ENCODE measurements at regions not wholly inside any gene's neighbourhood (a gene's known extent, or its start where the extent isn't known, plus 50 kb on each side); places are given as distances from the start of the nearest gene placed in this dataset.
"Not testable (repeated sequence)": the region's sequence is repeated elsewhere in the genome, so short reads cannot be mapped to it uniquely, and the experiment has no call there.

DNA sequence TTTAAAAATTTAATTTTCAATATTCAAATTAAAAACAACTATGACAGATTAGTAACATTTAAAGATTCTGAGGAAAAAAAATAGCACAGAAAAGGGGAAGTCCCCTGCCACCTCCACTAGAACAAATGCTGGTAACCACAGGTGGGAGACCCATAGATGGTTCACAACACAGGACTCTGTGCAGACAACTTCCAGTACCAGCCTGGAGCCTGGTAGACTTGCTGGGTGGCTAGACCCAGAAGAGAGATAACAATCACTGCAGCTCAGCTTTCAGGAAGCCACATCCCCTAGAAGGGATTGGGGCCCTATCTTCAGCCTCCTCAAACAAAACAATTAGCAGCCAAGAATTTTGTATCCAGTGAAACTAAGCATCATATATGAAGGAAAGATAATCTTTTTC, 179.6 kb upstream of the RND3 start:
- DNase-seq (ENCODE audit: low spot score): not testable (repeated sequence)

DNA sequence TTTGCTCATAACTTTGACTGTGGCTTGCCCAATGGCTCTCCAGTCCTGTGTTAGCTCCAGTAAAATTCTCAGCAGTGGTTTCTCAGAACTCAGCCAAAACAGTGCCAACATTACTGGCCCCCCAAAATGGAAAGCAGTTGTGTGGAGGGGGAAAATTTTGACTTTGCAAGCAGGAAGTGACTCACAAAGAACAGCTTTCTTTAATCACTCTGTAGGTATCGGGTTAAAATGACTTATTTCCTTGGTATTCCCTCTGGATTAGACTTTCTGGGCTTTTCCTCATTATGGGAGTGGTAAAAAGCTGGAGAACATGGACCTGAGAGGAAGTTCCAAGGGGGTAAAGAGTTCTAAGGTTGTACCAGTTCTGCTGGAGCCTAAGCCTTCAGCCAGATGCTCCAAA, 175.7 kb upstream of the RND3 start:
- no peak for DNase-seq (ENCODE audit: low spot score)

DNA sequence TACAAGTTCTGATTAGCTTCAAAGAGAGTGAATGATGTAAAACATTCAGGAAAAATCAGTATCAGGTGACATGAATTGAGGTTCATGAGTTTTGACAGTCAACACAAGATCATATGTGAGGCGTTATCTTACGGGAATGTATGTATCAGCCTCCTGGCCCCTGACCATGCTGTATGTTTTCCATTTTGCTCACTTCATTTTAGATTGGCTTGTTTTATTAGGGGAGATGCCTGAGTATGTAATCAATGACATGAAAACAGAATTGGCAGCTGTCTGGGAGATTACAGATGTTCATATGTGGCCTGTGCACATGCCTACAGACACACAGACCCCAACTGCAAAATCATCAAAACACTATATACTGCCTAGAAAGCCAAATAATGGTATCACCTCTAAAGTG, 168.5 kb upstream of the RND3 start:
- DNase-seq (ENCODE audit: low spot score): no peak

DNA sequence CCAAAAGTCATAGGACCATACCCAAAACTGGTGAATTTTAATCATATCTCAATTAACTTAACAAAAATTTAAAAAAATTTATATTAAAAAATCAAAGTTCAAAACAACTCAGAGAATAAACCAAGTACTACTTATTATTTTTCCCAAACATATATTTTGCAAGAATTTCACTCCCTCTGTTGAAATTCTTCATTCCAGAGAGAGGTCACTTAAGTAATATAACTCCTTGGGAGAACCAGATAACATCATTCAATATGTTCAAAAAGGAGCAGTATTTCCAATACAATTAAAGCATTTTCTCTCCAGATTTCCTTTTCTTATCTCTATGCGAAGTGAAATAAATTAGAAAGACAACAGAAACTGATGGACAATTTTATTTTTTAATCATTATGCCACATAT, 165.9 kb upstream of the RND3 start:
- no peak for DNase-seq (ENCODE audit: low spot score)

DNA sequence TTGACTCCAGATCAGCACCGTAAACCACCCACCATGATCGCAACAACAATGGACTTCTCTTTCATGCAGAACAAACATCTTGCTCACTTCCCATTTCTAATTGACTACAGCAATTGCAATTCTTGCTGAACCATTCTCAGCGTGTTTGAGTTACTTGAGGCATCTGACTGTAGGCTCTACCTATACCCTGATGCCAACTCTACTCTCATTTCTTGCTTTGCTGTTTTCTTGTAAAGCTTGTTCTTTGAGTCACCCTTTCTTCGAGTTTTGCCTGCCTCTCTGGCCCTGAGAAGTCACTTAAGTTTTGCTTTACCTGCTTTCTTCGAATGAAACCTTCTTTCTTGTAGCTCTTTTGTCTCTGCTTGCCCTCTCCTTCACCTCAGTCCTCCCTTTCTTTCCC, 160.5 kb upstream of the RND3 start:
- no peak for DNase-seq (ENCODE audit: low spot score)

DNA sequence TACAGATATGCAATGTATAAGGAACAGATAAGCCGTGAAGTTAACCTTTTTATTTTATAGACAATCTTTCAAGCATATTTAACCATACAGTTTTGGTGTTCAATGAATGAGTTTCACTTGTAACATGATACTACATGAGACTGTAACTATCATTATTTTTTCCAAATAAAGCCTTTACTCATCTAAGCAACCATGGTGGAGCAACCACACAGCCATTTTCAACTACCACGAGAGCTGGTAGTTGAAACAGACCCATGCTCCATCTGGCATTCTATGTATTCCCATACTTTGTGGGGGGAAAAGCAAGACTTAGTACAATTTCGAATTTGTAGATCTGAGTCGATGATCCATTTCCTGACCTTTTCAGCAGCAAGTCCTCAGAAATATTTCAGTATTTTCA, 159.3 kb upstream of the RND3 start:
- DNase-seq (ENCODE audit: low spot score): no peak

DNA sequence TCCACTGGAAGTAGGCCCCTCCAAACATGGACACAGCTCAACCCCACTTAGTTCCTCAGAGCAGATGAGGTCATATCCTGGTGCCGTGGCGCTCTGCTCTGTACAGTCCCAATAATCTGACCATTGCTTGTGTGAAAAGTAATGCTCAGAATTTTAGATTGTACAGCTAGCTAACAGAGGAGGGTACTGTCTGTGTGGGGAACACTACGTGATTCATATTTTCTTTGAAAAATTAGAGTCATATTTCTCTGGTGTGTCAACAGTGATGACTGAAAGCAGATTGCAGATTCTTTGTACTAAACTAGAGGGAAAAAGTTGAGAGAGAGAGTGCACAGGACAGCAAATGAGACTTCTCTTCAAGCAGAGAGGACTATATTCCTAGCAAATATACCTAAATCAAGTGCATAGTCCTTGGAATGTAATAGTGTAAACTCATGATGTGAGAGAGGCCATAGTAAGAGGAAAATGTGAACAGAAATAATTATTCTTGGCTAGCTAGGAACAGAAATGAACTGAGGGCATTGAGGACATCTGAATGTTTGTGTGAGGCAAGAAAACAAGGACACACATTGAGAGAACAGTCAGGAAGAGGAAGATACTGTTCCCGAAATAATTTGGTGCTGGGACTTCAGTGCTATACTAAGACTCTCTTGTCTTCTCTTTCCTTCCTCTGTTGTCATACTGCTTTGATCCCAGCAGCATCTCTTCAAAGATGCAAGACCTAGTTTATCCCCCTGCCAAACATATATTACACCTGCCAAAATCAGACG, 157.0 kb upstream of the RND3 start:
- no peak for DNase-seq (ENCODE audit: low spot score)

DNA sequence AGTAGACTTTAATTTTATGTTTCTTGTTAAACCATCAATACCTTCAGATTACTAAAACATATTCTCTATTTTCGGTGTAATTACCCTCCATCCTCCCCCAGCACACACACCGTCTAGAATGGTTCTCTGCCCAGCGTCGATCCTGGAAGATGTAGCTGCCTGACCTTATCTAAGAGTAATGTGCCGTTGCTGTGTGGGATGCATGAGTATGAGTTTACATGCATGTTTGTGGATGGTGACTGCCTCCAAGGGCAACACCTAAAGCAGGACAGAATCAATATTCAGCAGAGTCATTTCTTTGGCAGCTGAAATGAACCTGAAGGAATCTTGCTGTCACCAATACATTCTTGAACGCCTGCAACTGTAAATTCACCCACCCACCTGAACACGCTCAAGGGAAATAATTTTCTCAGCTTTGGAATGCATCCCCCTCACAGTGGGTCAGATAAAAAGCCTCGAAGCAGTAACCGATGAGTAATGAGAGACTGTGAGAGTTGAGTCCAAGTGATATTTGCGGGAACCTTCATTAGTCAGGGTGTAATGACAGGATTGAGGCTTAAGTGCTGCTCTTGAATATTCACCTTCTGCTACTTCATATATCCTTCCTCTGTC, 155.8 kb upstream of the RND3 start:
- no peak for DNase-seq (ENCODE audit: low spot score)

DNA sequence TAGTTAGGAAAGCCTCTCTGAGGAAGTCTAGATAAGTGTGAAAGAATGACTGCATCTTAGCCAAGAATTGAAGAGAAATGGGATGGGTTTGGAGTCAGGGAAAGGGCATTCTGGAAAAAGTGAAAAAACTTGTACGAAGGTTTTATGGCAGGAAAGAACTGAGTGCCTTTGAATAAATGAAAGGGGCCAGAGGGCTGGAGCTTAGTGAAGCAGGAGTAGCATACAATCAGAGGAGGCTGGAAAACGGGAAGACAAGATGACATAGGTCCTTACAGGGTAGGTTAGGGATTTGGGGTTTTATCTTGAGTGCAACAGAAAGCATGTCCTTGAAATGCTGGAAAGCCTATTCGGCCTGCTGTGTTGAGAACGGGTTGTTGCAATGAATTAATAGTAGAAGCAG, 152.6 kb upstream of the RND3 start:
- no peak for DNase-seq (ENCODE audit: low spot score)

DNA sequence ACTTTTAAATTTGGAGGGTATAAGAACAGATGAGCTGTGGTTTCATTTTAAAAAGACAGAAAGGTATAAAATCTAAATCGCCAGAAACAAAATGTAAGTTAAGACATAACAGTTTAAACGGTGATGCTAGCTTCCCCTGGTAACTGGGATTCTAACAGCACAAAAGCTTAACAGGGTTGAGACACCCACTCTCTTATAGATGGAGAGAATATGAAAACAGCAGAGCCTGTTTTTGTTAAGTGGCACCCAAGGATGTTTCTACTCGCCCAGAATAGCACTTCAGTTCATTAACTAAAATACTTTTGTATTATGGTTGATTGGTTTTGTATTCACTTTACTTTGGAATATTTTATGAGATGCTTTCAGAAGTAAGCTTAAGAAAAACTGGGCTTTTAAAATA, 151.9 kb upstream of the RND3 start:
- no peak for DNase-seq (ENCODE audit: low spot score)

DNA sequence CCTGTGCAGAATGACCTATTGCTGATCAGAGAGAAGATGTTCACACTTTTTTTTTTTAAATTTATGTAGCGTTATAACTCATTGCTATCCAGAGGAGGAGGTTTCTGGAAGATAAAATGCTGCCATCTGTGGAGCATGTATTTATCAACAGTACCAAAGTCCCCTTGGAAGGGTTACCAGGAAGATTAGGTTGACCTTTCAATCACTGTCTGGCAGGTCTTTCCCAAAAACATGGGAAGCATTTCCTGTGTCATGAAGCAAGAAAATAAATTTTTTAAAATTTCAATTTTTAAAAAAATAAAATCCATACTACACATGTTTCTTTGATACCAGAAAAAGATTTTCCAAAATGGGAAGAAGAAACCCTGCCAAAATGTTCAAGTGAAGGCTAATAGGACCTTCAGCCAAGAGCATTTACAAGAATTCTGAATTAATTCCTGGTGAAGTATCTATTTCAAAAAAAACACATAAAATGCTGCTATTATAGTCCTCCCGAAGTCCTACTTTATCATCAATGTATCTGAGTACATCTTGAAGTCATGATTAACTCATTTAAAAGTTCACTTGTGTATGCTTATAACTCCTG, 143.9 kb upstream of the RND3 start:
- no peak for DNase-seq (ENCODE audit: low spot score)

DNA sequence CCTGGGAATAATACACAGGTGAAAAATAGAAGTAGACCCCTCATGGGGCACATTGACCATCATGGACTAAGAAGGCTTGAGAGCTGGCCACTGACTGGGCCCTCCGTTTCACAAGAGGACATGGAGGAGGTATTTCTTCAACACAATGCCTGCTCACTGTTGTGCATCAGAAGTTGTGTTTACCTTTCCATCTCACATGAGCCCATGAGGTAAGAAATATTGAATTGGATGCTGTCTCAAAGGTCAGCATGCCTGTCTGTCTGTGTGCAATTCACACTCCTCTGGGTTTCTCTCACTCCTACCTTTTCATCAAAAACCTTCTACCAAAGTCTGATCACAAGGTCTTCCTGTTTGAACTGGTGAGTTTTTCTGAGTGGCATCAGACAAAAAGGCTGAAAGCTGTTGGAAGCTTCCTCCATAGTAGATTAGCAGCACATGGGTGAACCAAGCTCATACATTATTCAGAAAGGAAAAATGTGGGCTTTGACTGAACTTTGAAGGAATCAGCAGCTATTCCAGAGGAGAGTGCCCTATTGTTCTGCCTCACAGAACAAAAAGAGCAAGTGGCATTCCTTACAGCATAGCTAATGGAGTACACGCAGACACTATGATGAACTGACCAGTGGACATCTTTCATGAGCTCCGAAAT, 143.2 kb upstream of the RND3 start:
- no peak for DNase-seq (ENCODE audit: low spot score)

DNA sequence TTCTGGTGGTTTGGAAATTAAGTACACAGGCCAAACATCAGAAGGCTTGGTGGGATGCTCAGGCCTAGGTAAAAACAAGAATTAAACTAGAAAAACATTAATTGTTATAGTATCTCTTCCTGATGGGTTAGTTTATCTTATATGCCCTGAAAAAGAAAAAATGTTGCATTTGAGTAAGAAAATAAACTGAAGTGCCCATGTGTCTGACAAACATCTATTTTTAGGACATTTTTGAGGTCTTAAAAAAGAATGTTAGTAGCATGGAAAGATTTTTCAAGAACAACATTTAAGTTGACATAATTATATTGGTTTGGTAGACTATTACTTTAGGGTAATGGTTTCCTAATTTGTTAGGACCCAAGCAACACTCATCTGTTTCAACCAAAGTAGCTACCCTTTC, 140.1 kb upstream of the RND3 start:
- no peak for DNase-seq (ENCODE audit: low spot score)

DNA sequence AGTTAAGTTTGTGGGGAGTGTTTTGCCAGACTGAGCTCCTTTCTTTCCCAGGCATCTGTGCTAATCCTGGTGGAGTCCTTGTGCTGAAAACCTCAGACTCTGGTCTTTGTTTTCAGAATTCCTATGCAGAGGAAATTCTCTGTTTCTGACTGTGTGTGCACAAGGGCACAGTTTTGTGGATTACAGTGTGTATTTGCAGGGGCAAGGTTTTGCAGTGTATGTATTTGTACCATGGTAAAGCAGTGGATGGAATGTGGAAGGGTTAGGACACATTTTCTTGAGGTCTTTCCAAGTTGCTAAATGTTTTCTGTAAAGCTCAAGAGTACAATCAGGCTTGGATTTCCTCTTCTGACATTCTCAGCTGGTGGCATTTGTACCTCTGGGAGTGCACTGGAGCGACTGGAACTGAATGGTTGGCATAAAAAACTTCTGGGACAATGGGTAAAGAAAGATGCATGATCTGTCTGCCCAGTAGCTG, 139.5 kb upstream of the RND3 start:
- DNase-seq (ENCODE audit: low spot score): no peak

DNA sequence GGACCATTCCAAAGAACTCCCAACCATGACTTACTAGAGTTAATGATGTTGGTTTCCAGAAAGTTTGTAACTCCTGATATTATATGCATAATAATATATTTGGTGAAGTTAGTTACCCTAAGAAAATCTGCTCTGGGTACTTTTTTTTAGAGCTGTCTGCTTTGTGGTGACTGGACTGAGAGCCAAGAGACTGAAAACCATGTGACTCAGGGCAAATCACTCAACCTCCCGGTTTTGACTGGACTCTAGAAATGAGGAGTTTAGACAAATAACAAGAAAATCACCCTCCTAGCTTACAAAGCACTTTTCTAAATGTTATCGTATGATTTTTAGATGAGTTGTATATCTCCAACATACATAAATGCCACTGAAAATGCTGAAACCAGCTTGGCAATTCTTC, 138.3 kb upstream of the RND3 start:
- no peak for DNase-seq (ENCODE audit: low spot score)

DNA sequence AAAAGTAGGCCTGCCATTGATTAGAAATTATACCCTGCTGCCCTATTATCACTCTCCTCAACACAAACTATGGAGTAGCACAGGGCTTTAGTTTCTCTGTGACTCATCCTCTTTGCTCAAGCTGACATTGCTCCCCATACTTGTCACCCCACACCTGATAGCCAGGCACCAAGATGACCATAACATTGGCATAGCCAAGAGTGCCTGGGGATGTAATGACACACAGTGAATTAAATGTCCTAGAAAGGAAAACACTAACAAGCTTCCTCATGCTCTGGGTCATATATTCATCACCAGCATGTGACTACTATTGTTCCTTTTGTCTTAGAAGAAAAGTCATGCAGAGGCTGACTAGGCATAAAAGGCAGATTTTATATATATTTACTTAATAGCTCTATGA, 137.8 kb upstream of the RND3 start:
- no peak for DNase-seq (ENCODE audit: low spot score)

DNA sequence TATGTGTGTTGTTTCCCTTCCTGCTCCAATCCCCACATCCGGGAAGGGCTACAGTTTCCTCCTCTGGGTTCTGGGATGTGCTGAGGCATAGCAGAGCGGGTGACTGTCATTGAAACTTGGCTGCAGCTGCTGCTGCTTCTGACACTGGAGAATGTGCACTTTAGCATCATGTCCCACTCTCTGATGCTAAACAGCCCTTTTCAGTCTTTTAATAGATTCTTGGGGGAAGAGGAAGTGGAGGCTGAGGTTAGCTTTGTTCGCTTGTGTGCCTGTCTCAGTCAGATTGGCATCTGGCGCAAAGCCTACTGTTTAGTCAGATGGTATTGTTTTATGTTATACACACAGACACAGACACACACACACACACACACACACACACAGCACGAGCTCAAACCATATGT, 136.5 kb upstream of the RND3 start:
- DNase-seq (ENCODE audit: low spot score): no peak

DNA sequence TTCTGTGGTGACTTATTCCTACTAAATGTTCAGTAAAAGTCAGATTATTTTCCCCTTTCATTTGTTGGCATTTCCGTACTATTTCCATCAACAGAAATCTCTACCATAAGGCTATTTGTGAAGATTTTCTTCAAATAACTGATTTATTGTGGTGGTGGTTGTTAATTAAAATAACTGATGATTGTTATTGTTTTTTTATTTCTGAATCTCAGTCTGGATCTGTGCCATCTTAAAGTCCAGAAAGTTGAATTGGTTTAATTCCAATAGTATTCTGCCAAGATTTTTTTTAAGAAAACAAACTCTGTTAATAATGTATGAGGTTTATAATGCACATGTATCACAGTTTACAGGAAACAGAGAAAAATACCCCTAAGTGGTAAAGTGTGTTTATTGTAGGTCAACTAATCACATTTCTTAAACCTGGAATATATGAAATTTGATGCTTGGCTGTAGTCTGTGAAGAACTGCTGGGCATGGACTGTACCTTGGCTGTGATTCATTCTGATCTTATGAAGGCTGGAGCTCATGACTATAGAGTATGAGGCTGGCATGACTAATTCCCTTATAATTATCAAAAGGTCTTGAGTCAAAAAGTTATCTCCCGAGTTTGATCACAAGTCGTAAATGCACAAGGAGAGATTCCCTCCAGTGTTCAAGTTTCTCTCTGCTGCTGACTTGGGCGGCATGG, 134.2 kb upstream of the RND3 start:
- no peak for DNase-seq (ENCODE audit: low spot score)

DNA sequence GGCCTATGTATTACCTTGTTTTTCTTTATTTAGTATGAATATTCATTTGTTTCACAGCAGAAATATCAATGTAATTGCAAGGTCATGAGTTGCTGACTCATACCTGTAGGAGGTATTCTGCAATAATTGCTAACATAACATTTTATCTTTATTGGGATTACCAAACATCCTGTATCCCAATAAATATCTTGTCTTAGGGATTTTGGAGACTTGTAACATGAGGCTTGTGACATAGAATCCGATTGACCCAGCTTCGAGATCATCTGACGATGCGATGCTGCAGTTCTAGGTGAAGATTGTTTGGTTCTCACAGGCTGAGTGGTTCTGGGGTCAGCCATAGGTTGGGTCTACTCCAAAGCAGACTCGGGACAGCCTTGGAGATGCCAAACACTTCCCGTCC, 133.4 kb upstream of the RND3 start:
- DNase-seq (ENCODE audit: low spot score): no peak

DNA sequence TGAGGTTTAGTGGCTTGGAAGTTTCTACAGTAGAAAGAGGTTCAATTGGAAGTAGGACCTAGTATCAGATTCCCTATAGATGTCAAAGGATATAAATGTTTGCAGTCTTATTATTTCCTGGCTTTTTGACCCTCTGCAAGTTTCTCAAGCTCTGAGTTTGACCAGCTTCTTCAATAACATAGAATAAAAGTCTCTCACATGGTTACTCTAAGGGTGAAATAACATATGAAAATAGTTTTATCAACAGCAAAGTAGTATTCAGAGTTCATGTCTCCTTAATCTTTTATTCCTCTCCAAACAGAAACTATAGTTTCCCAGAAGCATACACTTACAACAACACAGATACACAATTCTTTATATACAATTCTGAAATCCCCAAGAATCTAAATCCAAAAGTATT, 132.9 kb upstream of the RND3 start:
- no peak for DNase-seq (ENCODE audit: low spot score)

DNA sequence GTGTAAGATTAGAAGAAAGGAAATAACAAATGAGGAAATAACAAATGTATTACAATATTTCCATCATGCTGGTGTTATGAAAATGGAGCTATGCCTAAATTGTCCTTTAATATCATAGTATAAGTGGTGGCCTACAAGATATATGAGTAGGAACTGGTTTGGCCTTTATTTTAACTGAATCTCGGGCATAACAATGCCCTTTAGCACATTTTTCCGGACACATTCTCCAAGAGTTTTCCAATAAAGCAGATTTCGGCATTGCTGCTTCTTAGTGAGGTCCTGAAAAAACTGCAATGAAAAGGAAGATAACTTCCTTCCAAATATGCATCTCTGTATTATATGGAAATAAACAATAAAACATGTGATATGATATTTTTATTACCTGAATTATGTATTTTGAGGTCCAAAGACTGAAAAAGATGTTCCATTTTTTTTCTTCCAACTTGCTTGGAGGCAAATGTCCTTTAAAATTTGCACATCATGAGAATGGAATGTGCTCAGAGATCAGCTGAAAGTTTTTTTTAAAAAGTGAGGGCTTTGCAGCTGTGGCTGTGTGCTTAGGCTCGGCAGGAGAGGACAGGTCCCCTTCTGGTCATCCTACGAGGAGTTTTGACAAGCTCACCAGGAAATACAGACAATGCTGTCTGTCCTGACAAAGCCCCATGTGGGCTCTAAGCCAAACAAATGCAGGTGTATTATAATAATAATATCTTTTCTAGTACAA, 132.3 kb upstream of the RND3 start:
- DNase-seq (ENCODE audit: low spot score): no peak

All from activated CD4-positive, alpha-beta T cell treated with anti-CD3 and anti-CD28 coated beads, Interleukin-2, Interleukin-4, amounts not matched to agents 100 ng/mL and 50 ng/mL, durations not matched to agents 16 hours and 8 hours (primary cell).